Activated T-helper 1 cell treated with anti-CD3 and anti-CD28 coated beads, Interleukin-12 subunit alpha, Interleukin-12 subunit beta, Interleukin-2, Interleukin-4 antibody, amounts not matched to agents 30 ng/mL and 10 ng/mL and 1 ng/mL, durations not matched to agents 14 hours and 24 hours and 36 hours (primary cell): ENCODE measurements at regions not wholly inside any gene's neighbourhood (a gene's known extent, or its start where the extent isn't known, plus 50 kb on each side); places are given as distances from the start of the nearest gene placed in this dataset.

Experiments used
- DNase-seq: peaks from one replicate; pipeline ENCODE4 v3.0.0; 2021; ENCODE audit warnings: low spot score
- H3K27ac Mint-ChIP-seq: one replicate; pipeline ENCODE4 v1.8.0; 2021; ENCODE audit warnings: mild to moderate bottlenecking, mixed read lengths
- H3K27me3 Mint-ChIP-seq: one replicate; pipeline ENCODE4 v1.8.0; 2022; ENCODE audit warnings: mild to moderate bottlenecking, moderate library complexity, mixed read lengths; ENCODE audit not compliant: insufficient read depth
- H3K36me3 Mint-ChIP-seq: one replicate; pipeline ENCODE4 v1.8.0; 2021; ENCODE audit warnings: low read depth, mixed read lengths
- H3K4me1 Mint-ChIP-seq: one replicate; pipeline ENCODE4 v1.8.0; 2021; ENCODE audit warnings: low read depth, mixed read lengths
- H3K4me3 Mint-ChIP-seq: one replicate; pipeline ENCODE4 v1.8.0; 2021; ENCODE audit warnings: mild to moderate bottlenecking, moderate library complexity, mixed read lengths
- H3K9me3 Mint-ChIP-seq: one replicate; pipeline ENCODE4 v1.8.0; 2021; ENCODE audit warnings: mixed read lengths
- intact Hi-C: fragments of 100-400 bp; cut with micrococcal nuclease; formaldehyde crosslinking; loops from one replicate; pipeline ENCODE4 v1.15.1; 2024

DNA sequence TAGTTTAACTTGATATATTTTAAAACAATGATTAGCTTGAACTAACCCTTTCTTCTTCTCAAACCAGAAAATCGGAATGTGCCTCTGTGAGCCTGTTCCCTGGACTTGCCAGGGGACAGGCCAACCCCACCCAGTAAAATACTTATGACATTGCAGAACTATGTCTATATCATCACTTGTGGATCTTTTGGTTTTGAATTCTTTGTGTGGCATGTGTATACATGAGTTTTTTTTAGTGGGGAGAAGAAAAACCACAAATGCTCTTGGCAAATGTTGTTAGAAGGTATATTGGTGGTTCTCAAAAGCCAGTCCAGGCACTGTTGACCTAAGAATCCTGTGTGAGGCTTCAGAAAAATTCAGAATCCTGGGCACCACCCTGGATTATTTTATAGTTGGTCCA, 347.4 kb downstream of the SIPA1L2 start:
- intact Hi-C loops = no loop called here
- Mint-ChIP-seq H3K4me1 (no peaks in the 10 kb centered on the region), H3K9me3 (no peaks in the 10 kb centered on the region), H3K4me3 (no peak overlapping the region), H3K36me3 (no peaks in the 10 kb centered on the region), H3K27ac (no peak overlapping the region), H3K27me3 (peaks cover 4% of the 10 kb centered on the region)
- no peak for DNase-seq

DNA sequence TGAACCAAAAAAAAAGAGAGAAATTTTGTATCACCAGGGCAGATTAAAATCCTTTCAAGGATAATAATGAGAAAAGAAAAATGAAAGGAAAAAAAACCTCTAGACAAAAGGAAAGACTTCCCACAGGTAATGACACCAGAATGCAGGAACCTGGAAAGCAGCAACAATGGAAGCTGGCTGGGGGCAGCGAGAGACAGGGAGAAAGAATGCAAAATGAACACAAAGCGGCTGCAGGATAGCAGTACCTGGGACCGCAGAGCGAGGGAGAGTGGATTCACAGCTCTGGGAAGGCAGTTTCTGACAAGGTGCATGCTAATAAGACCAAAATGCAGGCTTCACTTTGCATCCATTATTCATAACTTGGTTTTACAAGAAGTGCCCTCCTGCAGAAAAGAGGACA, 349.0 kb downstream of the SIPA1L2 start:
- Mint-ChIP-seq H3K4me3 (no peak overlapping the region), H3K27ac (no peak overlapping the region), H3K9me3 (no peaks in the 10 kb centered on the region), H3K27me3 (peaks cover 4% of the 10 kb centered on the region), H3K4me1 (no peaks in the 10 kb centered on the region), H3K36me3 (no peaks in the 10 kb centered on the region)
- intact Hi-C loops = no loop called here
- DNase-seq = no peak

DNA sequence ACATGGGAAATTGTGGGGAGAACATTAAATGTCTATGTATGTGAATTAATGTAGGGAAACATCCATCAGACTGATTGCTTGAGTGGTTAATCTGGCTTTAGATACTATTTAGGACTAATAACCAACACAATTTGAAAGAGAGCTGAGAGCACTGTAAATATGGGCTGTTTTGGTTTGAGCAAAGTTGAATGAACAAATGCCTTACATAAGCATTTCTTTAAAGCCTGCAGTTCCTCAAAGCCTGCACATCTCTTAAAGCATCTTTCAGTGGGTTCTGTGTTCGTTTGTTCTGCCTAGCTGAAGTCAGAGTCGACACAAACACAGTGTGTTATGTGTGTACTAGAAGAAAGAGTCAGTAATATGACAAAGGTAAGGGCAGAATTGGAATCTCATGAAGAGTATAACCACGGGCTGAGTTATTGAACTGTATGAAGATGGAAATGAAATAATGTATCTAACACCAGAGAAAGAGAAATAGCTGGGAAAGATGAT, 350.0 kb downstream of the SIPA1L2 start:
- Mint-ChIP-seq H3K27me3 (peaks cover 4% of the 10 kb centered on the region), H3K27ac (no peak overlapping the region), H3K9me3 (no peaks in the 10 kb centered on the region), H3K36me3 (no peaks in the 10 kb centered on the region), H3K4me3 (no peak overlapping the region), H3K4me1 (no peaks in the 10 kb centered on the region)
- intact Hi-C loops = no loop called here
- DNase-seq = no peak

DNA sequence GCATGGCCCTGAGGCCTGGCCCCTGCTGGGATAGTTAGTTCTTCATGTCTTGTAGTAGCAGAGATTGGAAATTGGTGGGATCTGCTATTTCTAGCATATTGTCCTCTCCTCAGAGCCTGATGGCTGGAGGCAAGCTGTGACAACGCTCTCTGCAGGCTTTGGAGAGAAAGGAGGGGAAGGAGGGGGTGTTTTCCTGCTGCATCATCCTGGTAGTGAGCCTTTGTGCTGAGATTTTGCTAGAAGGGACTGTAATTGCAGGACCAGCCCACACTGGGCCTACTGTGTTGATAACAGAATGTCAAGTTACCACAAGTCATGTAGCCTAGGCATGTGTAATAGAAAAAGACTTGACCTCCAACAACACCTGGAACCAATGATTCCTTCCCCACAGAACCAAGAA, 351.0 kb downstream of the SIPA1L2 start:
- H3K4me3 Mint-ChIP-seq = no peak overlapping the region
- peaks cover 6% of the 10 kb centered on the region for H3K27me3 Mint-ChIP-seq
- intact Hi-C loops = no loop called here
- no peaks in the 10 kb centered on the region for H3K9me3 Mint-ChIP-seq
- no peaks in the 10 kb centered on the region for H3K4me1 Mint-ChIP-seq
- H3K27ac Mint-ChIP-seq = no peak overlapping the region
- DNase-seq = no peak
- no peaks in the 10 kb centered on the region for H3K36me3 Mint-ChIP-seq

DNA sequence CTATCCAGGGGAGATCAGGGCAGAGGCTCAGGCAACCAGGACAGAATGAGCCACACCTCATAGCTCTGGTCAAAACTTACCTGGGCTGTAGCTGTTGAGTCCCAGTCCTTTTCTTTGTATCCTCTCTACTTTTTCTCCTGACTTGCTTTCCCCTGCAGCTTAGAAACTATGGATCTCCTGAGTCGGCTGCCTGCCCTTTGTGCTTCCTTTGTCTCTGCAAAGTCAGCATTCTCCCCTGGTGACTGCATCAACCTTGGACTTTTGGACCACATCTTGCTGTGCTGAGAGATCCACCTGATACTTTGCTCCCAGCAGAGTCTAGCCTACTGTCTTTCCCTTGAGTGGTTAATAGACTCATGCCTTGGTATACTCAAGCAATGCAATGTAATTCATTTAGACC, 353.3 kb downstream of the SIPA1L2 start:
- intact Hi-C loops = no loop called here
- no peak for DNase-seq
- Mint-ChIP-seq H3K4me1 (no peaks in the 10 kb centered on the region), H3K9me3 (no peaks in the 10 kb centered on the region), H3K27me3 (peaks cover 5% of the 10 kb centered on the region), H3K4me3 (no peak overlapping the region), H3K27ac (no peak overlapping the region), H3K36me3 (no peaks in the 10 kb centered on the region)

DNA sequence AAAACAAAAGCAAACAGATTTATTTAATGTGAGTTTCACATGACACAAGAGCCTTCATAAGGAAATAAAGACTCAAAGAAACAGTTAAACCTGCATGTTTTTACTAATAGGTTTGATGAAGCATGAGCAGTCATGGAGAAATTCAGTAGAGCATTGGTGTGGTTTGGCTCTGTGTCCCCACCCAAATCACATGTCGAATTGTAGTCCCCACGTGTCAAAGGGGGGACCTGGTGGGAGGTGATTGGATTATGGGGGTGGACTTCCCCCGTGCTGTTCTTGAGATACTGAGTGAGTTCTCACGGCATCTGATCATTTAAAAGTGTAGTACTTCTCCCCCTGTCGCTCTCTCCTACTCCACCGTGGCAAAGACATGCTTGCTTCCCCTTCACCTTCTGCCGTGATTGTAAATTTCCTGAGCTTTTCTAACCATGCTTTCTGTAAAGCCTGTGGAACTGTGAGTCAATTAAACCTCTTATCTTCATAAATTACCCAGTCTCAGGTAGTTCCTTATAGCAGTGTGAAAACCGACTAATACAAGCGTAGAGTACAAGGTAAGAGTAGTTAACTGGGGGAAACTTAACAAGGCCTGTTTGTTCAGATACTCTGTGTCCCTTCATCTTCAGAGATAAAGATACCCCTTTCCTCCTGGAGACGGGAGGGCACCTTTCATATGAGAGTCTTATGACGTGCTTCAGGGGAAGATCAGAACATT, 354.8 kb downstream of the SIPA1L2 start:
- Mint-ChIP-seq H3K36me3 (no peaks in the 10 kb centered on the region), H3K27ac (no peak overlapping the region), H3K27me3 (peaks cover 7% of the 10 kb centered on the region), H3K9me3 (no peaks in the 10 kb centered on the region), H3K4me3 (no peak overlapping the region), H3K4me1 (no peaks in the 10 kb centered on the region)
- DNase-seq = no peak
- intact Hi-C loops = no loop called here

DNA sequence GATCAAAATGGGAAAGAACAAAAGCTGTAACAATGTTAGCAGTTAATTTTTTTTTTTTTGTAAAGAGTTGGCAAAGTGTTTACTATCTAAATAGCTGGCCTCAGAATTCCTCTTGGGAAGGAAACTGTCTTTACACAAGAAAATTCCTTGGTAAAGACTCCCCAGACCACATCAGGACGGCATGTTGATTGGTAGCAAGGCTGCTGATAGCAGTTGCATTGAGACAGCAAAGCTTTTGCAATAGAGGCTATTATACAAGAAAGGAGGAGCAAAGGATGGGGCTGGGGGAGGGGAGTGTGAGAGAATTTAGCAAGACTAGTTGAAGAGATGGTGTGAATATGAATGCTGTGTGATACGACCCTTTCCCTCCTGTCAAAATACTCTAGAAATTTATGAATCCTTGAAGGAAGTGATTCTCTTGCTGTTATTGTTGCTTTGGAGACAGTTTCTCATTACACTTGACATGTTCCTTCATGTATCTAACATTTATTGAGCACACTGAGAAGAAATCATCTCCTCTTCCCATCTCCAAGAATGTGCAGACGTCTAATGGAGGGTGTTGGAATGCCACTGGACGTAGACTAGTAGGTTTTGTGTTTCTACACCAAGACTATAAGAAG, 355.6 kb downstream of the SIPA1L2 start:
- no peaks in the 10 kb centered on the region for H3K4me1 Mint-ChIP-seq
- intact Hi-C loops = no loop called here
- no peak for DNase-seq

DNA sequence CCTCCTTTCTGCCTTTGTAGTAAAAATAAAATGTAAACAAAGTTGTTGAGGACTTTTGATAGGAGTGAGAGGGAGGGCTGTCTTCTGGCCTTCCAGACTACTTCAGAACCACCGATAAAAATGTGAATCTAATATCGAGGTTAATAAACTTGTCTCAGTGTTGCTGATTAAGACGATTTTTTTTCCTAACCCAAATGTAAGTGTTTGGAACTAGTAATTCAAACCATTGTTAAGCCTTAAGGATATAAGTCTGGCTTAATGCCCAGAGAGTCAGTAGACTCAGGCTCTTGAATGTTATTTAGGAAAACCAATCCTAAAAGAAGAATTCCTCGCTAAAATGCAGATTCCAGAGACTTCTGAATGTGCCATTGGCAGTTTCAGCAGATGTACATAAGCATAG, 356.9 kb downstream of the SIPA1L2 start:
- no peaks in the 10 kb centered on the region for H3K36me3 Mint-ChIP-seq
- H3K27me3 Mint-ChIP-seq = peaks cover 9% of the 10 kb centered on the region
- no peak overlapping the region for H3K4me3 Mint-ChIP-seq
- no peaks in the 10 kb centered on the region for H3K4me1 Mint-ChIP-seq
- no peak for DNase-seq
- intact Hi-C loops = no loop called here
- H3K27ac Mint-ChIP-seq = no peak overlapping the region
- no peaks in the 10 kb centered on the region for H3K9me3 Mint-ChIP-seq

More for the DNA sequence above, 355.6 kb downstream of the SIPA1L2 start:
- H3K36me3 Mint-ChIP-seq = no peaks in the 10 kb centered on the region
- H3K27ac Mint-ChIP-seq = no peak overlapping the region
- no peak overlapping the region for H3K4me3 Mint-ChIP-seq
- no peaks in the 10 kb centered on the region for H3K9me3 Mint-ChIP-seq
- H3K27me3 Mint-ChIP-seq = peaks cover 7% of the 10 kb centered on the region

DNA sequence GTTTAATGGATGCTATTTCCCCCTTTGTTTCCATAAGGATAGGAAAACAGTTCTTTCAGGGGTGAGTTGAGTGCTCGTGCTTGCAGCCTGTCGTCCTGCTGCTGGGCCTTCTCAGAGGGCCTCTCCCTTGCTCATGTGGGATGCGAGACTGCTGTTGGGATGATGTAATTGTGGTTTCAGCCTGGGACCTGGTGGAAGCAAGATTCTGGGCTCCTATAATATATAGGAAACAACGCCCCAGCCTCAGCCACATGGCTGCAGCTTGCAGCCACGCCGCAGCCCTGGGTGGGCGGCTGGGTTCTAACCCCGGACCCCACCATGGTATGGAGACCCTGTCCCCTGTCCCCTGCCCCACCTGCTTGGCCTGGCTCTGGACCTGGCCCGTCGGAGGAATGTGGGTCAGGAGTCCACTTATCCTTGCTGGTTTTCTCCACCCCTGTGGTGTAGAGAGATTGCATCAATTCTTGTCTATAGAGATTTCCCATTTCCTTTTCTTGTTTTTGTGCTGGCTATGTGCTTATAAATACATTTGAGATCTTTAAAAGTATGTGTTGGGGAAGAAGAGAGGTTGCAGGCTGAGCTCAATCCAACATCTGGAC, 357.8 kb downstream of the SIPA1L2 start:
- Mint-ChIP-seq H3K27ac (no peak overlapping the region), H3K36me3 (no peaks in the 10 kb centered on the region), H3K27me3 (peaks cover 9% of the 10 kb centered on the region), H3K9me3 (no peaks in the 10 kb centered on the region), H3K4me1 (no peaks in the 10 kb centered on the region), H3K4me3 (no peak overlapping the region)
- no peak for DNase-seq
- intact Hi-C loops = no loop called here

DNA sequence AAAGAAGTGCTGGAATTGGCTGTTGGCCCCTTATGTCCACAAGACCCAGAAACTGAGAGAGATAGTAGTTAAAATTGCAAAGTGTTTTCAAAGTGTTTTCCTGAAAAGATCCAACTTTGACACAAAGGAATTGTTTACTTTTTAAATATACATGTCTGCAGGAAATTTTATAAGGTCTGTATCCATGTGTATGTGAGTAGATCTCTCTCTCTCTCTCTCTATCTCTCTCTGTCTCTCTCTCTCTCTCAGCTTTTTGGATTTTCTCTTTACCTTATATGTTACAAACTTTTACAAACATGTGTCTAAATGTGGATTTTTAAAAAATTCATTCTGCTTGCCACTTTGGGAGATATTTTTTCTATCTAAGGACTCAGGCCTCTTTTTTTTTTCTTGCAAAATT, 358.6 kb downstream of the SIPA1L2 start:
- Mint-ChIP-seq H3K4me1 (no peaks in the 10 kb centered on the region), H3K9me3 (no peaks in the 10 kb centered on the region), H3K36me3 (no peaks in the 10 kb centered on the region), H3K27ac (no peak overlapping the region), H3K4me3 (no peak overlapping the region), H3K27me3 (peaks cover 9% of the 10 kb centered on the region)
- intact Hi-C loops = no loop called here
- no peak for DNase-seq

DNA sequence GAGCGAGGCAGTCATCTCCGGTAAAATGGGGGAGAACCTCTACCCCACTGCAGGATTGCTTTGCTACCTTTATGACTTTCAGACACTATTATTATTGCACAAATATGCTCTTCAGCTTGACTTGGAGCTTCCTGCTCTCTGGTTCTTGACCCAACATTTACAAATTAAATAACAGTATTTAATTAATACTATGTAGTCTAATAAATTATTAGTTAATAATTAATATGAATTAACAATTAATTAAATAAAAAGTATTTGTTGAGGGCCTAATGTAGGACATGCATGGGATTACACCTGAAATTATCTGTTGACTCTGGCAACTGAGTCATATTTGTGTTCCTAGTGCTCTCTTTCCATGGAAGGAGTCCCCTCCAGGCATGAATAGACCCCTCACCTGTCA, 359.9 kb downstream of the SIPA1L2 start:
- Mint-ChIP-seq H3K27me3 (peaks cover 12% of the 10 kb centered on the region), H3K4me3 (no peak overlapping the region), H3K36me3 (no peaks in the 10 kb centered on the region), H3K27ac (no peak overlapping the region), H3K4me1 (no peaks in the 10 kb centered on the region), H3K9me3 (no peaks in the 10 kb centered on the region)
- DNase-seq = no peak
- intact Hi-C loops = no loop called here

DNA sequence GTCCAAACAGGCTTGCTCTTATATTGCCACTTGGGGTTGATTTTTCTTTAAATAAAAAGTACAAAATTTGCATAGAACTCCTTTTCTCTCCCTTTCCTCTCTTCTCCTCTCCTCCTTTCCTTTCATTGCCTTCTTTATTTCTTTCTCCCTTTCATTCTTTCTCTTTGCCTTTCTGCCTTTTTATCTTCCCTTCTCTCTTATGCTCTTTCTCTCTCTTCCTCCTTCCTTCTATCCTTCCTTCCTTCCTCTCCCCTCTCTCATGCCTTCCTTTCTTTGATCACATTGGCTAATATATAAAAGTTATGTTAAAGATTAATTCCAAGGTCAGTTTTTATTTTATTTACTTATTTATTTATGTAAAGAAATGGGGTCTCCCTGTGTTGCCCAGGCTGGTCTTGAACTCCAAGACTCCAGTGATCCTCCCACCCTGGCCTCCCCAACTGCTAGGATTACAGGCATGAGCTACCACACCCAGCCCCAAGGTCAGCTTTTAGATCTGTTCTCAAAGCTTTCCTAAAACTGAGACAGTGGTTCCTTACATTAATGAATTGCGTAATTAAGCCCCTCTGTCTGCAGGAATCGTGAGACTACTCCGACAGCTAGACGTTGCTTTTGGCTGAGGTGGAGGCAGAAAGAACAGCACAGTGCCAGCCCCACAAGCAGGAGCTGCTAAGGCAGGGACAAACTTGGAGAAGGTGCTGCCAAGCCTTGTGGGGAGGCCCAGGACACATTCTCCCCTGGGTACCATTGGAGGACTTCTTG, 361.9 kb downstream of the SIPA1L2 start:
- no peak overlapping the region for H3K4me3 Mint-ChIP-seq
- intact Hi-C loops = no loop called here
- no peak overlapping the region for H3K27ac Mint-ChIP-seq
- no peak for DNase-seq
- no peaks in the 10 kb centered on the region for H3K4me1 Mint-ChIP-seq
- H3K27me3 Mint-ChIP-seq = peaks cover 16% of the 10 kb centered on the region
- H3K36me3 Mint-ChIP-seq = no peaks in the 10 kb centered on the region
- no peaks in the 10 kb centered on the region for H3K9me3 Mint-ChIP-seq
